ENCODE measurements at regions not wholly inside any gene's neighbourhood (a gene's known extent, or its start where the extent isn't known, plus 50 kb on each side); places are given as distances from the start of the nearest gene placed in this dataset.

DNA sequence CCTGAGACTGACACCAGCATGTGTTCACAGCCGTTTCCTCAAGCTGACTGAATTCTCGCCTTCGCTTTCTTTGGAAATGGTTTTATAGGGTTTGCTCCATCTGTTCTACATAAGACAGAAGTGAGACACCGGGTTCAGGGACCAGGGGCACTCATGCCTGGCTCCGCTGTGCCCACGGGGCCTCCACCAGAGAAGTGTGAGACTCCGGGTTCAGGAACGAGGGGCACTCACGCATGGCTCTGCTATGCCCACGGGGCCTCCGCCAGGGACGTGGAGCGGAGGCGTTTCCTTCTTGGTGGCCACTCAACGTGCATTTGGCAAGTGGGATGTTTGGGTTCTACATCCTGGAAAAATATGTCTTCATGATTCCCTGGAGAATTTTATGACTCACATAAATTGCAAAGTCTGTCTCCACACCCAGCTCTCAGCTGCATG, 106.6 kb downstream of the RNASET2 start:
- TF ChIP-seq EZH2 (IDR thresholded peaks at IDR 0.05) (no peak), POLR2AphosphoS5 (IDR thresholded peaks at IDR 0.05; ENCODE audit: borderline replicate concordance, low read depth, low read length) (no peak), FOXP2 (optimal IDR thresholded peaks at IDR 0.05; ENCODE audit: control extremely low read depth, extremely low read length, insufficient read depth) (no peak)
